SU-DHL-6 (cell line): ENCODE measurements at regions not wholly inside any gene's neighbourhood (a gene's known extent, or its start where the extent isn't known, plus 50 kb on each side); places are given as distances from the start of the nearest gene placed in this dataset.

Source experiments
- H2AFZ ChIP-seq: fragments of 200-600 bp; sonication (generic); 2 replicates; pipeline ENCODE4 v1.6.1; 2014; ENCODE audit warnings: low read depth, mild to moderate bottlenecking, moderate library complexity, mixed read lengths, antibody characterized with exemption, low read length; ENCODE audit not compliant: severe bottlenecking
- H3F3A ChIP-seq: fragments of 200-600 bp; shearing (Covaris generic); 2 replicates; pipeline ENCODE4 v1.6.0; 2016; ENCODE audit warnings: antibody characterized with exemption, mild to moderate bottlenecking; ENCODE audit not compliant: insufficient read depth
- H3K27ac ChIP-seq: fragments of 200-600 bp; sonication (generic); 2 replicates; pipeline ENCODE4 v1.5.1; 2016; ENCODE audit warnings: low read depth, mild to moderate bottlenecking, low read length, moderate library complexity, mixed read lengths
- H3K27me3 ChIP-seq: fragments of 200-600 bp; sonication (generic), shearing (Covaris generic); 2 replicates; pipeline ENCODE4 v1.6.0; 2014; ENCODE audit warnings: mild to moderate bottlenecking, low read length
- H3K36me3 ChIP-seq: fragments of 200-600 bp; sonication (generic); 2 replicates; pipeline ENCODE4 v1.6.1; 2014; ENCODE audit warnings: mild to moderate bottlenecking, low read length, mixed read lengths
- H3K4me2 ChIP-seq: fragments of 300-600, 200-600 bp; shearing (Covaris generic), sonication (generic); 2 replicates; pipeline ENCODE4 v1.6.0; 2014; ENCODE audit warnings: low read length, low read depth, mild to moderate bottlenecking; ENCODE audit not compliant: poor library complexity, severe bottlenecking
- H3K4me3 ChIP-seq: fragments of 200-600 bp; sonication (generic); 2 replicates; pipeline ENCODE4 v1.5.1; 2014; ENCODE audit warnings: antibody characterized with exemption, low read length, mild to moderate bottlenecking, mixed read lengths; ENCODE audit not compliant: insufficient read depth, poor library complexity, severe bottlenecking
- H3K79me2 ChIP-seq: fragments of 200-600 bp; sonication (generic); 2 replicates; pipeline ENCODE4 v1.6.1; 2014; ENCODE audit warnings: mild to moderate bottlenecking, low read length, moderate library complexity; ENCODE audit not compliant: insufficient read depth
- H3K9ac ChIP-seq: fragments of 200-600 bp; sonication (generic); 2 replicates; pipeline ENCODE4 v1.7.0; 2014; ENCODE audit warnings: mild to moderate bottlenecking, low read length
- H3K9me2 ChIP-seq: fragments of 200-600 bp; sonication (generic); replicated peaks from 2 replicates; pipeline ENCODE4 v1.6.1; 2014; ENCODE audit warnings: low read length; ENCODE audit not compliant: insufficient read depth
- H3K9me3 ChIP-seq: fragments of 200-600 bp; sonication (generic); 2 replicates; pipeline ENCODE4 v1.6.1; 2014; ENCODE audit warnings: low read length, mixed read lengths; ENCODE audit not compliant: insufficient read depth
- H4K20me1 ChIP-seq: fragments of 200-600 bp; sonication (generic); 2 replicates; pipeline ENCODE4 v1.6.1; 2014; ENCODE audit warnings: low read depth, mild to moderate bottlenecking, antibody characterized with exemption, low read length, moderate library complexity, mixed read lengths
- EZH2phosphoT487 ChIP-seq: fragments of 200-600 bp; sonication (generic), shearing (Covaris generic); conservative IDR thresholded peaks from 2 replicates; pipeline ENCODE4 v1.6.1; 2018; ENCODE audit warnings: mild to moderate bottlenecking, antibody characterized with exemption, low read length, moderate library complexity, mixed read lengths
- TF ChIP-seq, protein P1 (sequence below): fragments of 200-600 bp; sonication (generic); IDR thresholded peaks from one replicate; pipeline ENCODE4 v1.5.1; 2017; ENCODE audit warnings: antibody characterized with exemption, mild to moderate bottlenecking, low read length, moderate library complexity; ENCODE audit not compliant: insufficient read depth, poor library complexity, severe bottlenecking

GRCh38 chr5:174843263-174844250, 119.2 kb downstream of the MSX2 start:
- Histone ChIP-seq H3K9me2 (no peaks in the 10 kb centered on the region), H3K27ac (no peak overlapping the region), H3K9ac (no peak overlapping the region), H3K4me2 (no peak overlapping the region), H3K4me3 (no peak overlapping the region), H3K36me3 (no peaks in the 10 kb centered on the region), H3K9me3 (no peaks in the 10 kb centered on the region), H3K27me3 (no peaks in the 10 kb centered on the region), H3F3A (no peaks in the 10 kb centered on the region), H3K79me2 (no peaks in the 10 kb centered on the region), H4K20me1 (no peaks in the 10 kb centered on the region), H2AFZ (no peak overlapping the region)
- TF ChIP-seq, protein P1, sequence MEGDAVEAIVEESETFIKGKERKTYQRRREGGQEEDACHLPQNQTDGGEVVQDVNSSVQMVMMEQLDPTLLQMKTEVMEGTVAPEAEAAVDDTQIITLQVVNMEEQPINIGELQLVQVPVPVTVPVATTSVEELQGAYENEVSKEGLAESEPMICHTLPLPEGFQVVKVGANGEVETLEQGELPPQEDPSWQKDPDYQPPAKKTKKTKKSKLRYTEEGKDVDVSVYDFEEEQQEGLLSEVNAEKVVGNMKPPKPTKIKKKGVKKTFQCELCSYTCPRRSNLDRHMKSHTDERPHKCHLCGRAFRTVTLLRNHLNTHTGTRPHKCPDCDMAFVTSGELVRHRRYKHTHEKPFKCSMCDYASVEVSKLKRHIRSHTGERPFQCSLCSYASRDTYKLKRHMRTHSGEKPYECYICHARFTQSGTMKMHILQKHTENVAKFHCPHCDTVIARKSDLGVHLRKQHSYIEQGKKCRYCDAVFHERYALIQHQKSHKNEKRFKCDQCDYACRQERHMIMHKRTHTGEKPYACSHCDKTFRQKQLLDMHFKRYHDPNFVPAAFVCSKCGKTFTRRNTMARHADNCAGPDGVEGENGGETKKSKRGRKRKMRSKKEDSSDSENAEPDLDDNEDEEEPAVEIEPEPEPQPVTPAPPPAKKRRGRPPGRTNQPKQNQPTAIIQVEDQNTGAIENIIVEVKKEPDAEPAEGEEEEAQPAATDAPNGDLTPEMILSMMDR: no peak
- no peak for TF ChIP-seq EZH2phosphoT487

DNA sequence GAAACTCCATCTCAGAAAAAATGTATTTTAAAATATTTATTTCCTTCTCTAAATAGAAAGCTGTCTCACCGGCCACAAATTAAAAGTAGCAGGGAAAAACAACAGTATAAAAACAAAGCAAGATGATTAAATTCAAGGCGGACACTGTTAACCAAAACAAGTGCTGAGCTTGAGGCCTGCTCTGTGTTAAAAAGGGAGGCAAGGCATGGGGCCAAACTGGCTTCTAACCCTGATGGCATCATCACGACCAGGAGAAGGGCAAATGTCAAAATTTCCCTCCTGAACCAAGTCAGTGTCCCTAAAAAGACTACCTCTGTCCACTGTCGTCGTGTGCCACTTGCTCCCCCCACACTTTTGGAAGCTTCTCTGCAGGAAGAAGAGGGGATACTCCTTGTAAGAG, 116.1 kb downstream of the MSX2 start:
- no peaks in the 10 kb centered on the region for H3K9me3 ChIP-seq
- H3K4me2 ChIP-seq: no peak overlapping the region
- H2AFZ ChIP-seq: no peak overlapping the region
- no peak overlapping the region for H3K27ac ChIP-seq
- no peaks in the 10 kb centered on the region for H3K27me3 ChIP-seq
- no peak overlapping the region for H3K4me3 ChIP-seq
- no peaks in the 10 kb centered on the region for H3F3A ChIP-seq
- no peaks in the 10 kb centered on the region for H4K20me1 ChIP-seq
- H3K9me2 ChIP-seq: no peaks in the 10 kb centered on the region
- no peaks in the 10 kb centered on the region for H3K79me2 ChIP-seq
- no peaks in the 10 kb centered on the region for H3K36me3 ChIP-seq
- no peak overlapping the region for H3K9ac ChIP-seq
- no peak for TF ChIP-seq EZH2phosphoT487
- TF ChIP-seq, protein P1: no peak

DNA sequence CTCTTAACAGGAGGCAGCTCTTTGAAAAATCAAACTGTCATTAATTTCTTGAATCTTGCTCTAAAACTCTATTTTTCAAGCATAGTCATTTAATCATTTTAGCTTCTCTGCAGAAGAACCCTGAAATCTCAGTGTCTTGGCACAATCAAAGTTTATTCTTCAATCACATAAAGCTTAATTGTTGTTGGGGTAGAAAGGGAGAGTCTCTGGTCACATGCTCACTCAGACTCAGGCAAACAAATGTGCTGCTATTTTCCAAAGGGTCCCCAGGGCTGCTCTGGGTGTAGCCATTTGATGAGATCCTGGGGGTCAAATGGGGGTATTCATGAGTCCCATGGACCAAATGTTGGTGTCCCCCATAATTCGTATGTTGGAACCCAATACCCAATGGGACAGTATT, 114.8 kb downstream of the MSX2 start:
- TF ChIP-seq, protein P1: no peak
- no peak for TF ChIP-seq EZH2phosphoT487
- Histone ChIP-seq H2AFZ (no peak overlapping the region), H3K9ac (no peak overlapping the region), H3K27ac (no peak overlapping the region), H3K9me3 (no peaks in the 10 kb centered on the region), H3K36me3 (no peaks in the 10 kb centered on the region), H4K20me1 (no peaks in the 10 kb centered on the region), H3K9me2 (no peaks in the 10 kb centered on the region), H3K4me2 (no peak overlapping the region), H3K27me3 (no peaks in the 10 kb centered on the region), H3K79me2 (no peaks in the 10 kb centered on the region), H3K4me3 (no peak overlapping the region), H3F3A (no peaks in the 10 kb centered on the region)
